KG1 (cell line): ENCODE measurements at regions not wholly inside any gene's neighbourhood (a gene's known extent, or its start where the extent isn't known, plus 50 kb on each side); places are given as distances from the start of the nearest gene placed in this dataset.

Experiments
- DNase-seq: peaks from one replicate; lab custom pipeline; 2025; lab: John Stamatoyannopoulos, UW

DNA sequence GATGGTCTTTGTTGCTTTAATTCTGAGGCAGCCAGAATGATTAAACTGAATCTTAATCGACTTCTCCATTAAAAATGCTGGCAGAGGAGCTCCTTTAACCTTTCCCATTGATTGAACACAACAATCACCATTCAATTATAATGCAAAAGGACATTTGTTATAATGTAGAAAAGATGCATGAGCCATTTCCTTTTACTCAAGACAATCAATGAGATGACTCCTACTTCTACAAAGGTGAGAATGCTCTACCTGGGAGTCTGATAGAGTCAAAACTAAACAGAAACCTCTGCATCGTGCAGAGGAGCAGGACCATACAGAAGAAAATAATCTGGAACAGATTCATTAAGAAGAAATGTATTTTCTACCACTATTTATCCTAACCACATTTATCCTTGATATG, 253.6 kb upstream of the DACH1 start:
- no peak for DNase-seq

GRCh38 chr13:72113931-72114330, 246.9 kb upstream of the DACH1 start:
- no peak for DNase-seq

- DNase-seq, result no peak
Observed at GRCh38 chr13:72113076-72113475, 246.1 kb upstream of the DACH1 start.

- DNase-seq, result no peak
Observed at GRCh38 chr13:72112216-72112615, 245.2 kb upstream of the DACH1 start.

DNA sequence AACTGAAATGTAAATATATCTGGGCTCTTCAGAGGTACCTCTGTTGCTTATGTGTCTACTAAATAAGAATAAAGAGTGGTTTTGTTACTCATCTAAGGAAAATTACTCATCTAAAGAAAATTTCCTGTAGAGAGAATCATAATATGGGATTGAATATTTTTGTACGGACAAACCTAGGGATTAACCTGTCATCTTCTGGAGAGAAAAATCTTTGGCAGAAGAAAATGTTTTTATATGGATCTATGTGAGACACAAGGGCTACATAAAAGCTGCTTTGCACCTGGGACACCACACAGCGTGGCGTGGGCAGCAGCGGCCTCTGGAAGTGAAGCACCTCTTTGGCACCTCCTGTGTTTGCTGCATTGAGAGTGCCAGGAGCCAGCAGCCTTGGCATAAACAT, 242.9 kb upstream of the DACH1 start:
- no peak for DNase-seq

- DNase-seq, result no peak
Observed at GRCh38 chr13:72104656-72105180, 237.7 kb upstream of the DACH1 start.

GRCh38 chr13:72101768-72102400, 234.9 kb upstream of the DACH1 start:
- no peak for DNase-seq

GRCh38 chr13:72100339-72100738, 233.3 kb upstream of the DACH1 start:
- DNase-seq, result no peak

- no peak for DNase-seq
Observed at GRCh38 chr13:72097568-72097967, 230.6 kb upstream of the DACH1 start.

- DNase-seq, result no peak
Observed at GRCh38 chr13:72093262-72093661, 226.3 kb upstream of the DACH1 start.

- DNase-seq, result no peak
Observed at GRCh38 chr13:72074663-72075062, 207.7 kb upstream of the DACH1 start.

- DNase-seq, result no peak
Observed at GRCh38 chr13:72072261-72072660, 205.3 kb upstream of the DACH1 start.

DNA sequence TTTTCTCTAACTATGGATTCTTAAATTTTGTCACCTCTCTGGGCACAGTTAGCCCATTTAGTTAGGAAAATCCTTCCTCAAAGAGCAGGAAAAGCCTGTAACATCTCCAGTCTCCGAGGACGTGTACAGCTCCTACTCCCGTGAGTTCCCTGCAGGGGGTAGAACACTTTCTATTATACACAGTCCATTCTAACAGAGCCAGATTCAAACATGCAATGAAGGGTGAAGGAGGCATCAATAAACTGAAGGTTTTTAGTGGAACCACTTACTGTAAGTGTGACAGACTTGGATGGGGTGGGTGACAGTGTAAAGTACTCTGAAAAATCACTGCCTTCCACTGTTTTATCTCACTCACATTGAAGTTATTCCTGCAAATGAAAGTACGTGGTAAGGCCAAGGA, 204.7 kb upstream of the DACH1 start:
- DNase-seq, result no peak

DNA sequence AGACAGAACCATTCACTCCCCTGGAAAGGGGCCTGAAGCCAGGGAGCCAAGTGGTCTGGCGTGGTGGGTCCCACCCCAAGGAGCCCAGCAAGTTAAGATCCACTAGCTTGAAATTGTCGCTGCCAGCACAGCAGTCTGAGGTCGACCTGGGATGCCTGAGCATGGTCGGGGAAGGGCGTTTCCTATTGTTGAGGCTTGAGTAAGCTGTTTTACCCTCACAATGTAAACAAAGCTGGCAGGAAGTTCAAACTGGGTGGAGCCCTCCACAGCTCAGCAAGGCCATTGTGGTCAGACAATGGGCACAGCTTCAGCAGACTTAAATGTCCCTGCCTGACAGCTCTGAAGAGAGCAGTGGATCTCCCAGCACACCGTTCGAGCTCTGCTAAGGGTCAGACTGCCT, 195.6 kb upstream of the DACH1 start:
- no peak for DNase-seq

GRCh38 chr13:72061613-72062012, 194.6 kb upstream of the DACH1 start:
- DNase-seq, result no peak

DNA sequence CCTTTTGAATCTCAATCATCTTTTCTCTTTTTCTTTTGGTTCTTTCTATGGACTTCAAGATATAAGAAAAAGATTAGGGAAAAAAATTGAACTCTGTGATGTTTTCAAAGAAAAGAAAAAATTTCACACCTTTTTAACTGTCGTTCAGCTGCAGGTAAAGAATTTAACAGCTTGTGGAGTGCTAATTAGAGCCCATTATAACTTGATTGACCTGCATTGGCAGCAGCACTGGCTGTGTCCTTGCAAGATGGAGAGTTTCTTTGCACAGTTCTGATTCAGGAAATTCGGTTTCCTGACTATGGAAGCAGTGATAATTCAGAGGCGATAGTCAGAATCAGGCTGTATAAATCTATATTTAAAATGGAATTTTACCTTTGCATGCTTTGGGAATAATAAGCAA, 183.2 kb upstream of the DACH1 start:
- DNase-seq, result no peak

DNA sequence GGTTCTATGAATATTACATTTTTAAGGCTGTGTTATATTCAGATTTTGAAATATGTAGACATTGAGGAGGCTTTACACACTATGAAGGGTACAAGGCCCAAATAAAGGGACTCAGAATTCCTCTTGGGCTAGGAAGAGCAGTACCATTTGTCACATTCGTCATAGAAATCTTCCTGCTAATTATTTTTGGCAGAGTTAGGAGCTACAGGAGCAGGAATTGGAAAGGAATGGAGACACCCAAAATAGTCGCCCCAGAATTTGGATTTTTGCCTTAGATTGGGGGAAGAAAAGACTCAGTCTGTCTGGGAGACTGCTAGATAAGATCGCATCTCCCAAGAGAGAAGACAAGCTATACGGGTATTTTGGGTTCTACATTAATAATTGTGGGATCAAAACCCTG, 176.4 kb upstream of the DACH1 start:
- DNase-seq, result no peak

DNA sequence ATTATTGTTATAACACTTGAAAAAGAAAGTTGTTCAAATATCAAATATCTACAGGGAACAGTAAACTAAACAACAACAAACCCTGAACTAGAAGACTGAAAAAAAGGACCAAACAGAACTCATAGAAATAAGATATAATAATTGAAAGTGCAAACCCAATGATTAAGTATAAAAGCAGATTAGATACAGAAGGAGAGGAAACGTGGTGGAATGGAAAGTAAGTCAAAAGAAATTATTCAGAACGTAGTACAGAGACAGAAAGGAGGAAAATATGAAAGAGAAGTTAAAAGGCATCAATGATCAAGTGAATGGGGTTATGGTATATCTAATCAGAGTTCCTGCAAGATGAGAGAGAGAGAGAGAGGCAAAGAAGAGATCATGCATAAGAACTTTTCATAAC, 174.2 kb upstream of the DACH1 start:
- no peak for DNase-seq

DNA sequence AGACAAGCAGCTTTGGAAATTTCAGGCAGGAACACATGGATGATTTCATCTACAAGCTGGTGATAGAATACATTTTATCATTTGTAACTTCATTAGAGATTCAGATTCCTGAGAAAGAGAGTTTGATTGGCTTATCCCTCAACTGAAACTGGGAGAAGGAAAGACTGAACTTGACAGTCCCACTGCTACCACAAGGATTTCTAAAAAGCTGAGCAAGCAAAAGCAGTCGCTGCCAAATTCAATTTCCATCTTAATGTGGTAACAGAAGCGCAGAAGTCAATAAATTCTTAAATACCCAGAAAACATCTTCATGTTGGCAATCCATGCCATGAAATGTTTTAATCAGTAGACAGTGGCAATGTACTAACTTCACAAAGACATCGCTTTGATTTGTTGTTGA, 172.1 kb upstream of the DACH1 start:
- no peak for DNase-seq

- no peak for DNase-seq
Observed at GRCh38 chr13:72029981-72030380, 163.0 kb upstream of the DACH1 start.

DNA sequence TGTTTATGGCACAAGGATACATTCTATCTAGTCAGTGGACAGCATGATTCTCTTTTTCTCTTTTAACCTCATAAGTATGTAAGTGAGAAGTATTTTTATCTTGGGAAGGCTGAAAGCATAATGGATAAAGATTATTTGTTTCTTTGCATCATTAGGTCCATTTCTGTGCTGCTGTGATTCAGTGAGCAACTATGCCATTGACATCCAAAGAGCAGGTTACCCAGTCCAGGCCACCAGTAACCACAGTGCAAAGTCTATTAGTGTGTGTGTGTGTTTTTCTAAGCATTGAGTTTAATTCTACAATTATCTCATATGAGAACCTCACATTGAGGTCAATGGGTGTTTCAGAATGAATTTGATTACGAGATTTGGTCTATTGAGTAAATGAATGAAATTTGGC, 158.8 kb upstream of the DACH1 start:
- DNase-seq, result no peak

GRCh38 chr13:72023895-72024294, 156.9 kb upstream of the DACH1 start:
- no peak for DNase-seq

GRCh38 chr13:72005455-72005854, 138.5 kb upstream of the DACH1 start:
- no peak for DNase-seq

- no peak for DNase-seq
Observed at GRCh38 chr13:72004784-72005374, 137.9 kb upstream of the DACH1 start.
